Fibroblast of pulmonary artery (primary cell): ENCODE measurements at regions not wholly inside any gene's neighbourhood (a gene's known extent, or its start where the extent isn't known, plus 50 kb on each side); places are given as distances from the start of the nearest gene placed in this dataset.

Experiments
- DNase-seq: peaks from one replicate; pipeline ENCODE4 v3.0.0-alpha.2; 2010; ENCODE audit warnings: low read depth
- H3K4me3 ChIP-seq: replicated peaks from 2 replicates; pipeline ENCODE4 v1.5.1; 2011; ENCODE audit warnings: low read depth, mild to moderate bottlenecking, control low read depth, low read length, moderate library complexity
- CTCF ChIP-seq: IDR thresholded peaks from 2 replicates; pipeline ENCODE4 v1.5.1; 2011; ENCODE audit warnings: mild to moderate bottlenecking, control low read depth, low read length, inconsistent platforms; ENCODE audit errors: missing control alignments

GRCh38 chr4:119728692-119729593, 100.3 kb upstream of the PDE5A start:
- no peak for DNase-seq
- no peak for TF ChIP-seq CTCF
- no peak overlapping the region for H3K4me3 ChIP-seq

GRCh38 chr4:119728185-119728584, 99.6 kb upstream of the PDE5A start:
- no peak for DNase-seq
- no peak for TF ChIP-seq CTCF
- no peak overlapping the region for H3K4me3 ChIP-seq

- DNase-seq, result no peak
- no peak for TF ChIP-seq CTCF
- H3K4me3 ChIP-seq, result no peak overlapping the region
Observed at GRCh38 chr4:119726505-119726904, 97.9 kb upstream of the PDE5A start.

- TF ChIP-seq CTCF, result no peak
- DNase-seq, result no peak
- no peak overlapping the region for H3K4me3 ChIP-seq
Observed at GRCh38 chr4:119725688-119726330, 97.2 kb upstream of the PDE5A start.

GRCh38 chr4:119725011-119725410, 96.4 kb upstream of the PDE5A start:
- DNase-seq, result no peak
- no peak overlapping the region for H3K4me3 ChIP-seq
- TF ChIP-seq CTCF, result no peak

GRCh38 chr4:119722670-119723069, 94.1 kb upstream of the PDE5A start:
- no peak for DNase-seq
- H3K4me3 ChIP-seq, result no peak overlapping the region
- no peak for TF ChIP-seq CTCF
